Pancreas (tissue), 10 donors: ENCODE measurements at regions not wholly inside any gene's neighbourhood (a gene's known extent, or its start where the extent isn't known, plus 50 kb on each side); places are given as distances from the start of the nearest gene placed in this dataset.

ENCODE experiments used
- ATAC-seq, 4 donors: fragments of 200-7000 bp; cut with Tn5 transposase; one replicate each; pipeline versions ENCODE4 v1.8.0 to v1.9.1; 2020; ENCODE audit warnings: mild to moderate bottlenecking in 4 of 4, moderate library complexity in 4 of 4
- DNase-seq, 6 donors: peaks; one replicate each; pipeline ENCODE4 v3.0.0-alpha.2; 2020
- FAIRE-seq: peaks from 2 replicates; lab custom pipeline; 2012; peaks lifted over from hg19 to GRCh38; lab: Jason Lieb, UNC
- H3K27ac ChIP-seq, 4 donors: fragments of 200-600 bp; sonication (generic); 1 replicate in 3 of 4; 2 replicates in 1 of 4; pipeline versions ENCODE4 v1.5.0 to v1.8.0; 2020
- H3K27me3 ChIP-seq, 4 donors: fragments of 200-600 bp; one replicate each; pipeline ENCODE4 v1.8.0; 2021
- H3K36me3 ChIP-seq, 3 donors: fragments of 200-600 bp; sonication (generic) in 1 of 3; one replicate each; pipeline versions ENCODE4 v1.5.0 to v1.8.0; 2020 to 2021
- H3K4me1 ChIP-seq, 3 donors: fragments of 200-600 bp; one replicate each; pipeline ENCODE4 v1.8.0; 2021
- H3K4me3 ChIP-seq, 4 donors: fragments of 200-600 bp; sonication (generic) in 2 of 4; one replicate each; pipeline versions ENCODE4 v1.5.0 to v1.8.0; 2020 to 2021
- H3K9me3 ChIP-seq, 4 donors: fragments of 200-600 bp; one replicate each; pipeline ENCODE4 v1.8.0; 2021
- CTCF ChIP-seq, 4 donors: fragments of 200-600 bp; sonication (generic) in 3 of 4; IDR thresholded peaks; one replicate each; pipeline versions ENCODE4 v1.5.0 to v1.8.0; 2021; ENCODE audit warnings: antibody characterized with exemption in 4 of 4
- WGBS, 2 donors: extraction: QIAGEN DNeasy Blood & Tissue Kit; methylation state at CpG; one replicate each; pipeline ENCODE4 v1.1.7; 2013; 5-methylcytosine and 5-hydroxymethylcytosine counted together
- intact Hi-C, 3 donors: fragments of 100-400 bp; cut with DNase I; formaldehyde crosslinking; loops; one replicate each; pipeline versions ENCODE4 v1.11.1 to v1.14.2; 2022
- donor health status: healthy with polysubstance abuse.
- donor health status: DM: no; HTN: no; CAD: no; lungs with moderate emphysema.
- donor health status: DM: no; HTN: no; CAD: no.
- donor health status: control.
- donor health status: control.
- donor health status: Bipolar disorder and iron deficiency.
- donor health status: DM: yes; HTN: yes; CAD: no.
- donor health status: DM: no; HTN: no; CAD: no.
- donor health status: DM: no; HTN: no; CAD: no.
- donor health status: DM: yes; HTN: yes; CAD: no.

- 62 to 65% methylated on average over 16 of the region's 16 CpGs for WGBS, 2 donors
- no peaks in the 10 kb centered on the region for H3K36me3 ChIP-seq
- no peaks in the 10 kb centered on the region for H3K27me3 ChIP-seq
- TF ChIP-seq CTCF (IDR thresholded peaks at IDR 0.05) = no peak
- intact Hi-C loops = no loop called here
- H3K27ac ChIP-seq = no peak overlapping the region
- DNase-seq = peak in 3 of 6 donors; percentile 4 to 61 (median 53)
- H3K9me3 ChIP-seq = no peaks in the 10 kb centered on the region
- no peak overlapping the region for H3K4me3 ChIP-seq
- ATAC-seq = peak in 2 of 4 donors; percentile 56 to 70
- H3K4me1 ChIP-seq = no peaks in the 10 kb centered on the region
- FAIRE-seq = no peak
Measured at GRCh38 chr9:134987906-134988700, 70.4 kb upstream of the FCN1 start.

DNA sequence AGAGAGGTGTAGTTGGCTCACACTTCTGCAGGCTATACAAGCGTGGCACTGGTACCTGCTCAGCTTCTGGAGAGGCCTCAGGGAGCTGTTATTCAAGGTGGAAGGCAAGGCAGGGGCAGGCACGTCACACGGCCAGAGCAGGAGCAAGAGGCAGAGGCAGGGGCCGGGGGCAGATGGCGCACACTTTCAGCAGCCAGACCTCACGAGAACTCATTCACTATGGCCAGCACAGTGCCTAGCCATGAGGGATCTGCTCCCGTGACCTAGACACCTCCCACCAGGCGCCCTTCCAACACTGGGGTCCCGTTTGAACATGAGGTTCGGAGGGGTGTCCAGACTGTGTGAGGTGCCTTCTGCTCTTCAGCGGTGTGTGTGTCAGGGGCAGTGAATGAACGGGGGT lies 71.0 kb upstream of the FCN1 start:
- no peaks in the 10 kb centered on the region for H3K36me3 ChIP-seq
- no peaks in the 10 kb centered on the region for H3K9me3 ChIP-seq
- H3K4me1 ChIP-seq = no peaks in the 10 kb centered on the region
- no peak for TF ChIP-seq CTCF (IDR thresholded peaks at IDR 0.05)
- FAIRE-seq (no peak), DNase-seq (peak in 1 of 6 donors; percentile 13), ATAC-seq (no peak)
- intact Hi-C loops = no loop called here
- H3K27me3 ChIP-seq = no peaks in the 10 kb centered on the region
- no peak overlapping the region for H3K4me3 ChIP-seq
- no peak overlapping the region for H3K27ac ChIP-seq
- WGBS, 2 donors = 81 to 82% methylated on average over 12 of the region's 12 CpGs

- Histone ChIP-seq H3K4me3 (no peak overlapping the region), H3K36me3 (no peaks in the 10 kb centered on the region), H3K27me3 (no peaks in the 10 kb centered on the region), H3K9me3 (no peaks in the 10 kb centered on the region), H3K27ac (no peak overlapping the region), H3K4me1 (no peaks in the 10 kb centered on the region)
- DNase-seq (peak in 2 of 6 donors; percentile 5 to 19), FAIRE-seq (no peak), ATAC-seq (no peak)
- no peak for TF ChIP-seq CTCF (IDR thresholded peaks at IDR 0.05)
- 77 to 79% methylated on average over 23 of the region's 23 CpGs for WGBS, 2 donors
- intact Hi-C loops = no loop called here
Measured at GRCh38 chr9:134989206-134990065, 71.7 kb upstream of the FCN1 start.

DNA sequence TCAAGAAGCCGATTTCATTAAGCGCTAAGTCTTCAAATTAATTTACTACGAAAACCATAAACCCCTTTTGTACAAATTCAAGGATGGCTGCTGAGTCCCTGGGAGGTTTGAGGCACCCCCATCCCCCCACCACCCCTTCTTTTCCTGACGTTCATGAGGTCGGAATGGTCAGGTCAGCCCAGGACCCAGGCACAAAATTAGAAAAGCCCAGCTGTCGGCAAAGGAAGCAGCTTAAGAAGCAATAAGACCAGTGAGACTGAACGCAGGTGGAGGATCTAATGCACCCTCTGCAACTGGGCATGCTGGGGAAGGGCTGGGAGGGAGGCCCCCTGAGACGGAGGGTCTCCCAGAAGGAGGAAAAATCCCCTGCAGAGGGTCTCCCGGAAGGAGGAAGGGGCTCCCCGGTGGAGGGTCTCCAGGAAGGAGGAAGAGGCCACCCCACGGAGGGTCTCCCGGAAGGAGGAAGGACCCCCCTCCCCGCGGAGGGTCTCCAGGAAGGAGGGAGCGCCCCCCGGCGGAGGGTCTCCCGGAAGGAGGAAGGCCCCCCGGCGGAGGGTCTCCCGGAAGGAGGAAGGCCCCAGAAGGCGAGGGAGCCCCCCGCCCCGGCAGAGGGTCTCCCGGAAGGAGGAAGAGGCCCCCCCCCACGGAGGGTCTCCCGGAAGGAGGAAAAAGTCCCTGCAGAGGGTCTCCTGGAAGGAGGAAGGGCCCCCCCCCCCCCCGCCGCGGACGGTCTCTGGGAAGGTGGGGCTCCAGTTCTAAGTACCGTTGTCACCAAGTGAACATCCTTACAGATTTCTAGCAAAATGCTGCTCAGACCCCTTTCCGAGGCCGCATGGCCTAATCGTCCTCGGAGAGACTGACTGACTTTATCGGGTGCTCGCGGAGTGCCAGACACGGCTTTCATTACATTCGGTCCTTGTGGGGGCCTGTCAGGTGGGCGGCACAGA lies 74.4 kb upstream of the FCN1 start:
- Histone ChIP-seq H3K4me1 (no peaks in the 10 kb centered on the region), H3K36me3 (no peaks in the 10 kb centered on the region), H3K4me3 (no peak overlapping the region), H3K9me3 (no peaks in the 10 kb centered on the region), H3K27me3 (no peaks in the 10 kb centered on the region), H3K27ac (no peak overlapping the region)
- intact Hi-C loops = no loop called here
- DNase-seq (peak in 1 of 6 donors; percentile 43), ATAC-seq (no peak), FAIRE-seq (no peak)
- no peak for TF ChIP-seq CTCF (IDR thresholded peaks at IDR 0.05)
- WGBS, 2 donors = 64 to 75% methylated on average over 28 to 42 of the region's 42 CpGs
